OCI-LY7 (cell line): ENCODE measurements at regions not wholly inside any gene's neighbourhood (a gene's known extent, or its start where the extent isn't known, plus 50 kb on each side); places are given as distances from the start of the nearest gene placed in this dataset.

Experiments used
- BruUV-seq: library from RNA; stranded (reverse); fragments of 400-500 nt; replicated peaks from 2 replicates; lab custom pipeline; 2021; lab: Mats Ljungman, UMichigan
- CTCF ChIA-PET: fragments of 300-600 bp; sonication (Branson Sonifier 250); formaldehyde crosslinking; loops from one replicate; lab custom pipeline; 2022; ENCODE audit warnings: antibody characterized with exemption; ENCODE audit not compliant: unreplicated experiment; lab: Charles Lee
- POLR2A ChIA-PET: fragments of 300-600 bp; sonication (Branson Sonifier 250); formaldehyde crosslinking; loops from one replicate; lab custom pipeline; 2022; ENCODE audit warnings: antibody characterized with exemption; lab: Charles Lee
- DNase-seq: peaks from one replicate; pipeline ENCODE4 v3.0.0-alpha.2; 2015; ENCODE audit warnings: low spot score
- H2AFZ ChIP-seq: fragments of 200-600 bp; sonication (generic), shearing (Covaris generic); 2 replicates; pipeline ENCODE4 v1.6.1; 2014; ENCODE audit warnings: mild to moderate bottlenecking, antibody characterized with exemption, low read length, moderate library complexity
- H3K27ac ChIP-seq: fragments of 200-600 bp; sonication (generic); 2 replicates; pipeline ENCODE4 v1.5.1; 2014; ENCODE audit warnings: mixed run types, low read depth, mild to moderate bottlenecking, moderate library complexity, low read length, inconsistent platforms; ENCODE audit not compliant: poor library complexity, severe bottlenecking
- H3K36me3 ChIP-seq: fragments of 200-600 bp; sonication (generic); 2 replicates; pipeline ENCODE4 v1.6.1; 2014; ENCODE audit warnings: mild to moderate bottlenecking, antibody characterized with exemption, low read length, moderate library complexity, mixed read lengths; ENCODE audit not compliant: insufficient read depth
- H3K4me1 ChIP-seq: fragments of 200-600 bp; sonication (generic); 2 replicates; pipeline ENCODE4 v1.5.1; 2014; ENCODE audit warnings: mild to moderate bottlenecking, low read length; ENCODE audit not compliant: insufficient read depth, poor library complexity, severe bottlenecking
- H3K4me2 ChIP-seq: fragments of 200-600 bp; sonication (generic); 2 replicates; pipeline ENCODE4 v1.6.1; 2014; ENCODE audit warnings: mild to moderate bottlenecking, low read length
- H3K4me3 ChIP-seq: fragments of 200-600 bp; sonication (generic); 2 replicates; pipeline ENCODE4 v1.5.1; 2014; ENCODE audit warnings: mild to moderate bottlenecking, low read depth, low read length; ENCODE audit not compliant: poor library complexity, severe bottlenecking
- H3K79me2 ChIP-seq: fragments of 200-600 bp; sonication (generic); 2 replicates; pipeline ENCODE4 v1.6.1; 2016; ENCODE audit warnings: low read depth, mild to moderate bottlenecking, low read length, moderate library complexity, mixed read lengths; ENCODE audit not compliant: insufficient read depth
- H3K9me2 ChIP-seq: fragments of 200-600 bp; sonication (generic); 2 replicates; pipeline ENCODE4 v1.6.1; 2016; ENCODE audit warnings: mild to moderate bottlenecking, low read length, mixed read lengths; ENCODE audit not compliant: insufficient read depth
- H3K9me3 ChIP-seq: fragments of 200-600 bp; sonication (generic); 2 replicates; pipeline ENCODE4 v1.6.1; 2014; ENCODE audit warnings: mild to moderate bottlenecking, mixed run types, low read length, mixed read lengths
- H4K20me1 ChIP-seq: fragments of 200-600 bp; sonication (generic); 2 replicates; pipeline ENCODE4 v1.6.1; 2014; ENCODE audit warnings: mild to moderate bottlenecking, antibody characterized with exemption, low read length, moderate library complexity, mixed read lengths; ENCODE audit not compliant: insufficient read depth
- CTCF ChIP-seq: fragments of 200-600 bp; sonication (generic); conservative IDR thresholded peaks from 2 replicates; pipeline ENCODE4 v1.5.1; 2014; ENCODE audit warnings: mild to moderate bottlenecking, antibody characterized with exemption, low read length, moderate library complexity, mixed read lengths
- EZH2phosphoT487 ChIP-seq: fragments of 200-600 bp; sonication (generic); IDR thresholded peaks from 2 replicates; pipeline ENCODE4 v1.6.1; 2018; ENCODE audit warnings: low read depth, borderline replicate concordance, mild to moderate bottlenecking, mixed run types, antibody characterized with exemption, low read length, moderate library complexity, mixed read lengths
- intact Hi-C: fragments of 100-400 bp; cut with micrococcal nuclease; formaldehyde crosslinking; loops from one replicate; pipeline ENCODE4 v1.10.0; 2022; ENCODE audit not compliant: unreplicated experiment

- H3K79me2 ChIP-seq: no peaks in the 10 kb centered on the region
- H3K9me2 ChIP-seq: no peaks in the 10 kb centered on the region
- TF ChIP-seq CTCF (no peak), EZH2phosphoT487 (no peak)
- ChIA-PET CTCF (no interaction called here), POLR2A (interaction anchor here (0.7 kb wide), 1 partner anchor 748 kb away, joined by 3 read pairs; no protein-coding TSS in a partner anchor)
- H3K27ac ChIP-seq: no peak overlapping the region
- H3K4me3 ChIP-seq: no peak overlapping the region
- no peak overlapping the region for H2AFZ ChIP-seq
- DNase-seq: no peak
- intact Hi-C loops: no loop called here
- H3K9me3 ChIP-seq: 0 out of 2 replicates have a peak, but pooled peaks cover 2% of the 10 kb centered on the region
- H4K20me1 ChIP-seq: no peaks in the 10 kb centered on the region
- no TSS peak for BruUV-seq
- H3K4me1 ChIP-seq: no peaks in the 10 kb centered on the region
- H3K4me2 ChIP-seq: no peak overlapping the region
- H3K36me3 ChIP-seq: no peaks in the 10 kb centered on the region
Observed at GRCh38 chr12:41959271-41959670, 185.4 kb downstream of the GXYLT1 start.

GRCh38 chr12:41956353-41956752, 188.3 kb downstream of the GXYLT1 start:
- Histone ChIP-seq H3K27ac (no peak overlapping the region), H3K9me3 (0 out of 2 replicates have a peak, but pooled peaks cover 9% of the 10 kb centered on the region), H3K79me2 (no peaks in the 10 kb centered on the region), H4K20me1 (no peaks in the 10 kb centered on the region), H3K4me3 (no peak overlapping the region), H3K36me3 (no peaks in the 10 kb centered on the region), H2AFZ (no peak overlapping the region), H3K4me2 (no peak overlapping the region), H3K4me1 (no peaks in the 10 kb centered on the region), H3K9me2 (no peaks in the 10 kb centered on the region)
- TF ChIP-seq CTCF (no peak), EZH2phosphoT487 (no peak)
- no peak for DNase-seq
- BruUV-seq: no TSS peak
- POLR2A ChIA-PET: no interaction called here
- intact Hi-C loops: no loop called here
- CTCF ChIA-PET: no interaction called here

GRCh38 chr12:41950455-41950854, 194.2 kb downstream of the GXYLT1 start:
- H2AFZ ChIP-seq: no peak overlapping the region
- no TSS peak for BruUV-seq
- no peak for TF ChIP-seq EZH2phosphoT487
- no peak for TF ChIP-seq CTCF
- H3K4me3 ChIP-seq: no peak overlapping the region
- peaks cover 19% of the 10 kb centered on the region for H3K9me3 ChIP-seq
- H3K4me1 ChIP-seq: peaks cover 5% of the 10 kb centered on the region
- H4K20me1 ChIP-seq: no peaks in the 10 kb centered on the region
- intact Hi-C loops: no loop called here
- DNase-seq: no peak
- POLR2A ChIA-PET: no interaction called here
- no peak overlapping the region; the same call in 1 of the 2 replicates for H3K4me2 ChIP-seq
- H3K9me2 ChIP-seq: no peaks in the 10 kb centered on the region
- no peak overlapping the region for H3K27ac ChIP-seq
- CTCF ChIA-PET: no interaction called here
- H3K36me3 ChIP-seq: no peaks in the 10 kb centered on the region
- no peaks in the 10 kb centered on the region for H3K79me2 ChIP-seq
